Naive B cell (primary cell): ENCODE measurements at regions not wholly inside any gene's neighbourhood (a gene's known extent, or its start where the extent isn't known, plus 50 kb on each side); places are given as distances from the start of the nearest gene placed in this dataset.

Source experiments
- ATAC-seq, 2 donors: fragments of 150-1000 bp; cut with Tn5 transposase; 2 replicates each; pipeline ENCODE4 v1.10.0; 2021; ENCODE audit warnings: low read depth in 2 of 2, mild to moderate bottlenecking in 2 of 2, moderate library complexity in 2 of 2
- DNase-seq: peaks from one replicate; pipeline ENCODE4 v3.0.0; 2022
- H3K27ac Mint-ChIP-seq, 6 donors: one replicate each; pipeline ENCODE4 v1.8.0; 2020 to 2022; ENCODE audit warnings: mild to moderate bottlenecking in 6 of 6, mixed read lengths in 6 of 6, moderate library complexity in 5 of 6, inconsistent platforms in 2 of 6
- H3K27me3 Mint-ChIP-seq, 3 donors: one replicate each; pipeline ENCODE4 v1.8.0; 2021 to 2022; ENCODE audit warnings: mixed read lengths in 3 of 3, mild to moderate bottlenecking in 1 of 3
- H3K36me3 Mint-ChIP-seq, 2 donors: one replicate each; pipeline ENCODE4 v1.8.0; 2020 to 2022; ENCODE audit warnings: mixed read lengths in 2 of 2, inconsistent platforms in 1 of 2, mild to moderate bottlenecking in 1 of 2
- H3K4me1 Mint-ChIP-seq, 3 donors: one replicate each; pipeline ENCODE4 v1.8.0; 2020 to 2022; ENCODE audit warnings: mixed read lengths in 3 of 3, inconsistent platforms in 1 of 3, mild to moderate bottlenecking in 1 of 3, moderate library complexity in 1 of 3
- H3K4me3 Mint-ChIP-seq, 8 donors: one replicate each; pipeline ENCODE4 v1.8.0; 2020 to 2022; ENCODE audit warnings: mild to moderate bottlenecking in 8 of 8, mixed read lengths in 8 of 8, moderate library complexity in 8 of 8, inconsistent platforms in 2 of 8
- H3K9me3 Mint-ChIP-seq, 7 donors: one replicate each; pipeline ENCODE4 v1.8.0; 2020 to 2022; ENCODE audit warnings: mixed read lengths in 7 of 7, mild to moderate bottlenecking in 5 of 7, inconsistent platforms in 2 of 7, moderate library complexity in 1 of 7

DNA sequence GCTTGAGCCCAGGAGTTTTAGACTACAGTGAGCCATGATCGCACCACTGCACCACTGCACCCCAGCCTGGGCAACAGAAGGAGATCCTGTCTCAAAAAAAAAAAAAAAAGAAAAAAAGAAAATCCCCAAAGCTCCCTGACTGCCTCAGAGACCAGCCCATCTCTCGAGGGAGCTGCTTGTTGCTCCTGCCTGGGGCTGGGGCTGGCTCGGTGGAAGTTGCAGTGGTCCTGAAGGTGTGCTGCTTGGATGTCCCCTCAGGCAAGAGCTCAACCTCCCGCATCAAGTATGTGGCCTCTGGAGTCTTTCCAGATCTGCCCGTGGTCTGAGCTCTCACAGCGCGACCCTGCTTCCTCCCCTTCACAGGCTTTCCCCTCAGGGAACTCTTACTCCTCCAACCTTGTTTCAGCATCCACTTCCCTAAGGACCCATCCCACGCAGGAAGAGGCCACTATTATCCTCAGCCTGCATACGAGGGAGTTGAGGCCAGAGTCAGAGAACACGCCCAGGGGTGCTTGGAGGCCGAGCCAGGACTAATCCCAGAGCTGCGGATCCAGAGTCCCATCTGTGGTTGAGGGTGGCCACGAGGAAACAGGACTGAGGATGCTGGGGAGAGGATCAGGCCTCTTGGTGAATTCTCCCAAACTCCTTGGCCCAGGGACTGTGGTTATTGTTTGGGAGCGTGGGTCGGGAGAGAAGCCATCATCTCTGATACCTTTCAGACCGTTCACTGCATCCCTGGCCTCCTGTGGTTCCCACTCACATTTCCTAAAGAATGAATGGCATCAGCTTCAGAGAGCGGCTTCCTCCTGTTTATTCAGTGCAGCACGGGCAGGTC lies 624.6 kb downstream of the AACS start:
- H3K27me3 Mint-ChIP-seq: peaks cover 0 to 13% (median 7%) of the 10 kb centered on the region in 3 donors
- DNase-seq: no peak
- peaks cover 0 to 4% (median 0%) of the 10 kb centered on the region in 7 donors for H3K9me3 Mint-ChIP-seq
- no peak overlapping the region for H3K27ac Mint-ChIP-seq
- H3K4me1 Mint-ChIP-seq: peaks cover 0 to 3% (median 0%) of the 10 kb centered on the region in 3 donors
- no peak for ATAC-seq
- no peaks in the 10 kb centered on the region for H3K36me3 Mint-ChIP-seq
- H3K4me3 Mint-ChIP-seq: no peak overlapping the region

DNA sequence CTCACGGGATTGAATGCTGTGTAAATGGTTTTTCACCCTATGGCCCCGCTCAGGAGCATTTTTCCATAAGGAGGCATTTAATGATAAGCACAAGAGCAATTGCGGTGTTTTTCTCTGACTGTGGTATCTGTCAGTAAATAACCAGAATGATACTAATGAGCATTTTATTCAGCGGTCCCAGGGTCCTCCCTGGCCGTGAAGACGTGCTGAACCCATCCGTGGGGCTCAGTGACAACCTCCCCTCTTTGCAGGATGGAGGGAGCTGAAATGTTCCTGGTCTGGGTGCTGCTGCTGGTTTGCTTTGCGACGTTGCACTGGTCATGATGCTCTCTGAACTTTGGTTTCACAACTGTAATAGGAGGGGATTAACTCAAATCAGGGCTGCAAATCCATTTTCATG lies 625.6 kb downstream of the AACS start:
- Mint-ChIP-seq H3K9me3 (peaks cover 0 to 12% (median 3%) of the 10 kb centered on the region in 7 donors), H3K36me3 (no peaks in the 10 kb centered on the region), H3K27me3 (peaks cover 0 to 8% (median 0%) of the 10 kb centered on the region in 3 donors), H3K4me1 (peaks cover 0 to 3% (median 0%) of the 10 kb centered on the region in 3 donors), H3K27ac (no peak overlapping the region), H3K4me3 (no peak overlapping the region)
- no peak for ATAC-seq
- DNase-seq: no peak

DNA sequence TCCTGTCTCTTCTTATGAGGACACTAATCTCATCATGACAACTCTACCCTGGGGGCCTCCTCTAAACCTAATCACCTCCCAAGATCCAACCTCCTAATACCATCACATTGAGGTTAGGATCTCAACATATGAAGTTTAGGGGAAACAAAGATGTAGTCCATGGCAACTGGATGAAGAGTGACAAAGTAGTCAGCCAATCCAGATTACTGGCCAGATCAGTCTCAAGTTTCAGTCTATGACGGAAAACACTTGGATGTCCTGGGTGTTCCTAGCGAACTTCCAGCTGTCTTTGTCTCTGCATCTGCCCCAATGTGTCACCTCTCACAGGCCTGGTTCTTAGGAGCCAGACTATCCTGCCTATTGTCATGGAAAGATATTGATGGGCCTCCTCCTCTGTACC lies 630.8 kb downstream of the AACS start:
- Mint-ChIP-seq H3K27me3 (no peaks in the 10 kb centered on the region), H3K4me3 (no peak overlapping the region), H3K9me3 (peaks cover 0 to 9% (median 5%) of the 10 kb centered on the region in 7 donors), H3K36me3 (no peaks in the 10 kb centered on the region), H3K4me1 (no peaks in the 10 kb centered on the region), H3K27ac (no peak overlapping the region)
- DNase-seq: no peak
- ATAC-seq: no peak

DNA sequence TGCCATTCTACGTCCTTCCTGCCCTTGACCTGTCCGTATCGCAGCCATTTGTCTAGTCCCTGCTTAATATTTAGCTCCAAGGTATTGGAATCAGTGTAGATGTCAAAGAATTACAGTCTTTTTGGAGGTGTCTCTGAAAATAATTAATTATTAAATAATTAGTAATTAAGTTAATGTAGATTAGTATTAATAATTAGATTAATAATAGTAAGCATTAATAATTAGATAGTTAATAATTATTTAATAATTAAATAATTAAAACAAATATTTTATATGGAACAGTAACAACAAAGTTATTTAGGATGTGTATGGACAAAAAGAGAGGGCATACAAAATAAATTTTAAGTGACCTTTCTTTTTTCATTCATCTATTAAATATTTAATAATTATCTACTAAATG lies 639.6 kb downstream of the AACS start:
- Mint-ChIP-seq H3K4me1 (no peaks in the 10 kb centered on the region), H3K36me3 (peaks cover 0 to 5% of the 10 kb centered on the region in 2 donors), H3K27ac (no peak overlapping the region)

DNA sequence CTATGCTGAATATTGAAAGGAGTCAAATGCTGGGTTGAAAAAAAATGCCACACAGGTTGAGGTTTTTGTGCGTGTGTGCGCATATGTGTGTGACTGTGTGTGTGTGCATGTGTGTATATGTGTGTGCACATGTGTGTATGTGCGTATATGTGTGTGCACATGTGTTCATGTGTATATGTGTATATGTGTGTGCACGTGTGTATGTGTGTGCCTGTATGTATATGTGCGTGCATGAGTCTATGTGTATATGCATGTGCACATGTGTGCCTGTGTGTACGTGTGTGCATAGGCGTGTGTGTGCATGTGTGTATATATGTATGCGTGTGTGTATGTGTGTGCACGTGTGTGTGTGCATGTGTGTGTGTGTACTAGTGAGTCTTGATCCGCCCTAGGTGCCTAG lies 655.7 kb downstream of the AACS start:
- H3K9me3 Mint-ChIP-seq: peaks cover 11 to 34% (median 19%) of the 10 kb centered on the region in 7 donors
- H3K36me3 Mint-ChIP-seq: peaks cover 0 to 9% of the 10 kb centered on the region in 2 donors
- H3K27me3 Mint-ChIP-seq: peaks cover 0 to 3% (median 0%) of the 10 kb centered on the region in 3 donors
- H3K4me3 Mint-ChIP-seq: no peak overlapping the region
- ATAC-seq (no peak), DNase-seq (no peak)
- H3K4me1 Mint-ChIP-seq: no peaks in the 10 kb centered on the region
- H3K27ac Mint-ChIP-seq: no peak overlapping the region

More for the DNA sequence above, 639.6 kb downstream of the AACS start:
- no peaks in the 10 kb centered on the region for H3K27me3 Mint-ChIP-seq
- H3K4me3 Mint-ChIP-seq: no peak overlapping the region
- peaks cover 0 to 19% (median 12%) of the 10 kb centered on the region in 7 donors for H3K9me3 Mint-ChIP-seq
- no peak for ATAC-seq
- DNase-seq: no peak

DNA sequence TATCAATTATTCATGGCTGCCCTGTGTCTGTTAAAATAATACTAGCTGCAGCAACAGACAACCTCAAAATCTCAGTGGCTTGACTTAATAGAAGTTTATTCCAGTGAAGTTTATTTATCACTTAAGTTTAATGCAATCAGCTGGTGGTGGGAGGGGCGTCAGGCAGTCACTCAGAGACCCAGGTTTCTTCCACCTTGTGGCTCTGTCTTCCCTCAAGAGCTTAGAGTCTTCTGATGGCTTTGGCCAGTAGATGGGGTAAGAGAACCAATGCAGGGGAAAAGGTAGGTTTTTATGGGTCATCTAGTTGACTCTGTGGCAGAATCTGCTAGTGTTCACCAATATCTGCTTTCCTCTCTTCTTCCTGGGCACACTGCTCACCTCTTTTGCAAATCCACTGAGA lies 668.9 kb downstream of the AACS start:
- ATAC-seq (no peak), DNase-seq (no peak)
- Mint-ChIP-seq H3K36me3 (peaks cover under 1 to 7% of the 10 kb centered on the region in 2 donors), H3K27ac (no peak overlapping the region), H3K4me1 (no peaks in the 10 kb centered on the region), H3K27me3 (no peaks in the 10 kb centered on the region), H3K9me3 (peaks cover 0 to 24% (median 11%) of the 10 kb centered on the region in 7 donors), H3K4me3 (no peak overlapping the region)

DNA sequence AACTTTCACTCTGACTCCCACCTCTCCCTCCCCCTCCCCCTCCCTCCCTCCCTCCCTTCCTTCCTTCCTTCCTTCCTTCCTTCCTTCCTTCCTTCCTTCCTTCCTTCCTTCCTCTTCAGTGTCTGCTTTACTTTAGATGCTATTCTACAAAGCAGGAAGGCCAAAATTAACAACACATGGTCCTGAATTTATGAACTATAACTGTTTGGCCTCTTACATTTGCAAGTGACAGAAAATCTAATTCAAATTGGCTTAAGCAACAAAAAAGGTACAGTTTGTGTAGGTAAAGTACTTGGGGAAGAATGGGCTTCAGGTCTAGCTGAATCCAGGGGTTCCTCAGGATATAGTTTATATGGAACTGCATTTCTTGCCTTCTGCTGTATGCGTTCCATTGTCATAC lies 673.0 kb downstream of the AACS start:
- no peaks in the 10 kb centered on the region for H3K27me3 Mint-ChIP-seq
- H3K4me1 Mint-ChIP-seq: no peaks in the 10 kb centered on the region
- H3K4me3 Mint-ChIP-seq: no peak overlapping the region
- no peak for ATAC-seq
- no peak overlapping the region for H3K27ac Mint-ChIP-seq
- no peak for DNase-seq
- peaks cover 0 to 7% of the 10 kb centered on the region in 2 donors for H3K36me3 Mint-ChIP-seq
- H3K9me3 Mint-ChIP-seq: peaks cover 7 to 36% (median 9%) of the 10 kb centered on the region in 7 donors

DNA sequence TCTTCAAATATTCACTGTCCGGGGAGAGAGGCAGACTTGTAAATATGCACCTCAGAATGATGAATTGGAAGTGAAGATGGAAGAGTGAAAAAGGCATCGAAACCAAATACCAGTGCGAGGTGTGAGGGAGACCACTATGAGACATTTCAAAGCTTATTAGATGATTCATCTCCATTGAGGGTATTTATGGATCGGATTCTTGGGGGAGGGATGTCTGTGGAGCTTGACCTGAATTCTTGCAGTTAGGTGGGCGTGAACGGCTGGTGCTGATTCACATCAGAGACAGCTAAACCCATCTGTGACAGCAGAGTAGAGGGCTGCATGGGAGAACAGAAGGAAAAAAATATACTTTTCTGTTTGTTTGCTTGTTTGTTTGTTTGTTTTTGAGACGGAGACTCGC lies 677.2 kb downstream of the AACS start:
- H3K27ac Mint-ChIP-seq: no peak overlapping the region
- H3K4me1 Mint-ChIP-seq: no peaks in the 10 kb centered on the region
- DNase-seq (no peak), ATAC-seq (no peak)
- H3K9me3 Mint-ChIP-seq: peaks cover under 1 to 12% (median 3%) of the 10 kb centered on the region in 7 donors
- H3K27me3 Mint-ChIP-seq: no peaks in the 10 kb centered on the region
- no peak overlapping the region for H3K4me3 Mint-ChIP-seq
- H3K36me3 Mint-ChIP-seq: no peaks in the 10 kb centered on the region

DNA sequence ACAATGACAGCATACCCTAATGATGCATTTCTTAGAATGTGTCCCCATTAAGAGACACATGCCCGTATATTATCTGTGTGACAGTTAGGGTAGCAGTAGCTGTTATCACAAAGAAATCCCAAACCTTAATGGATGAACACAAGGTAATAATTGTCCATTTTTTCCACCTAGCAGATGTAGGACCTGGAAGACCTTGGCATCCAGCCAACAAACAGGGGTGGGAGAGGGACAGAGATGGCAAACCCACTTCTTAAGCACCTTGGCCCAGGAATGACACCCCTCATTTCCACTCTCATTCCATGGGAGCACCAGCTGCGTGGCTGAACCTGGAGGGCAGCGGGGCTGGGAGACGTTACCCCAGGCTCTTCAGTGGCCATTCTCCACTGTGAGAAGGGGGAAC lies 679.0 kb downstream of the AACS start:
- Mint-ChIP-seq H3K27ac (peak overlapping the region in 1 of 6 donors; percentile 28), H3K27me3 (no peaks in the 10 kb centered on the region), H3K4me3 (no peak overlapping the region), H3K9me3 (peaks cover 0 to 11% (median 4%) of the 10 kb centered on the region in 7 donors), H3K4me1 (no peaks in the 10 kb centered on the region), H3K36me3 (no peaks in the 10 kb centered on the region)
- DNase-seq: no peak
- no peak for ATAC-seq

DNA sequence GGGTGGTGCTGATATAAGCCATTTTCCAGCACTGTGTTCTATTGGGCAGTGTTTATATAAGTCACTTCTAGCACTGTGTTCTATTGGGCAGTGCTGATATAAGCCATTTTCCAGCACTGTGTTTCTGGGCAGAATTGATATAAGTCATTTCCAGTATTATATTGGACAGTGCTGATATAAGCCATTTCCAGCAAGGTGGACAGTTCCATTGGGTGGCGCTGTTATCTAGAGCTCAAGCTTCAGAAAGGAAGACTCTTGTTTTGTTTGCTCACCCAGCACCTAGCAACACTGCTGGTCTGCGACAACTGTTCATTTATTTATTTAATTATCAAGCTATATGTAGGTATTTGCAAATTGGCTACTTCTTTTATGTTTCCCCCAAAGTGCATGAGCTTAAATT lies 690.3 kb downstream of the AACS start:
- no peaks in the 10 kb centered on the region for H3K4me1 Mint-ChIP-seq
- H3K27ac Mint-ChIP-seq: no peak overlapping the region
- no peaks in the 10 kb centered on the region for H3K36me3 Mint-ChIP-seq
- H3K27me3 Mint-ChIP-seq: peaks cover 0 to 9% (median 0%) of the 10 kb centered on the region in 3 donors
- no peak overlapping the region for H3K4me3 Mint-ChIP-seq
- H3K9me3 Mint-ChIP-seq: peaks cover 0 to 9% (median 2%) of the 10 kb centered on the region in 7 donors
- no peak for ATAC-seq
- DNase-seq: no peak

DNA sequence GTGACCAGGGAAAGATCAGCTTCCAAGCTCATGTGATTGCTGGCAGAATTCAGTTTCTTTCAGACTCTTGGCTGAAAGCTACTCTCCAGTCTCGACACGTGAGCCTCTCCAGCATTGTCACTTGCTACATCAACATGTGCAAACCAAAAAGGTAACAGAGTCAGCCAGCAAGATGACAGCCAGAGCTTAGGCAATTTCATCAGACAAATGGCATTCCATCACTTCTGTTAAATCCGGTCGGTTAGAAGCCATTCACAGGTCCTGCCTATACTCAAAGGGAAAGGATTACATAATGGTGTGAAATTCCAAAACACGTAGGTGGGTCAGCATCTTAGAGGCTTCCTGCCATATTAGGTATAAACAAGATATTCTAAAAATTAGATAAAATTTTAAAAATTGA lies 700.9 kb downstream of the AACS start:
- Mint-ChIP-seq H3K4me1 (no peaks in the 10 kb centered on the region), H3K36me3 (no peaks in the 10 kb centered on the region), H3K4me3 (no peak overlapping the region), H3K9me3 (peaks cover 0 to 2% (median 0%) of the 10 kb centered on the region in 7 donors), H3K27me3 (no peaks in the 10 kb centered on the region), H3K27ac (no peak overlapping the region)
- ATAC-seq: no peak
- DNase-seq: no peak

DNA sequence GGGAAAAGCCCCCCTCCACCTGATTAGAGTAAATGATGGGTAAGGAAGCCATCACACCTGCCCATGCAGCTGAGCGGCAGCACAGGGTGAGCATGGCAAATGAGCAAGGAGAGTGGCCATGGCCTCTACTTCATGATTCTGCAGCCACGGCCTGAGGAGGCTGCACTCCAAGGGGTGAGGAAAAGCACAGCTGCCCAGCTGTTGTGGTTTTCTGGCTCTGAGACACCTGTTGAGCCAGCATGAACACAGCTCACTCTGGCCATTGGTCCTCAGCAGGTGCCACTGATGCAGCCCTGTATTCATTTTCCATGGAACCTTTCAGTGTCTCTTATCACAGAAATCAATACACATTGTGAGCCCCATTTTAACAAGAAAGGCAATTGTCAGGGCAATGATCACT lies 707.2 kb downstream of the AACS start:
- no peaks in the 10 kb centered on the region for H3K27me3 Mint-ChIP-seq
- no peaks in the 10 kb centered on the region for H3K4me1 Mint-ChIP-seq
- peaks cover 0 to 2% (median 0%) of the 10 kb centered on the region in 7 donors for H3K9me3 Mint-ChIP-seq
- no peaks in the 10 kb centered on the region for H3K36me3 Mint-ChIP-seq
- H3K4me3 Mint-ChIP-seq: no peak overlapping the region
- no peak overlapping the region for H3K27ac Mint-ChIP-seq
- ATAC-seq (no peak), DNase-seq (no peak)

DNA sequence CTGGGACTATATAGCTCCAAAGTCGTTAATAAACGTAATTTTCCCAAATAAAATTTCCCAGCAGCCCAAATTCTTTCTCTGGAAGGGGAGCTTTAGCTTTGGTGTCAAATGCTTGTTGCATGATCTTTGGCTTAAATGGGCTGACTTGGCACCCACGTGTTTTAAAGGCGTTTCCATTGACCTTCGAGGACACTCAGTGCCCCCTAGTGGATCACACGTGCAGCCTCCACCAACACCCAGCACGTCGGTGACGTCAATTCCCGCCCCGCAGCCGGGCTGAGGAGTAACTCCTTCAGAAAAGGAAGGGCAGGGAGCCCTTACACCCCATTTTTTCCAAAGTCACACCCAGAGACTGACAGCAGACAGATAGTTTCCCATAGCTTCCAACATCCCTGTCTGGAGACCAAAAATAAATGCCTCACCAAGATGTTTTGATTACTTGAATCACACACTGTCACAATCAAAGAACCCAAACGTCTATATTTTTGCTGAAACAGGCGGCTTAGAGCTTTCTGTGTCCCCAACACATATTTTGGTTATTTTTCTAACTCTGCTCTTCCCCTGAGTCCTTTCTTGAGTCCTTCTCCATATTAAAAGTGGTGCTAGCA lies 707.9 kb downstream of the AACS start:
- Mint-ChIP-seq H3K36me3 (no peaks in the 10 kb centered on the region), H3K27ac (no peak overlapping the region), H3K27me3 (no peaks in the 10 kb centered on the region), H3K4me3 (no peak overlapping the region), H3K9me3 (peaks cover 0 to 2% (median 0%) of the 10 kb centered on the region in 7 donors), H3K4me1 (no peaks in the 10 kb centered on the region)
- ATAC-seq (no peak), DNase-seq (no peak)

DNA sequence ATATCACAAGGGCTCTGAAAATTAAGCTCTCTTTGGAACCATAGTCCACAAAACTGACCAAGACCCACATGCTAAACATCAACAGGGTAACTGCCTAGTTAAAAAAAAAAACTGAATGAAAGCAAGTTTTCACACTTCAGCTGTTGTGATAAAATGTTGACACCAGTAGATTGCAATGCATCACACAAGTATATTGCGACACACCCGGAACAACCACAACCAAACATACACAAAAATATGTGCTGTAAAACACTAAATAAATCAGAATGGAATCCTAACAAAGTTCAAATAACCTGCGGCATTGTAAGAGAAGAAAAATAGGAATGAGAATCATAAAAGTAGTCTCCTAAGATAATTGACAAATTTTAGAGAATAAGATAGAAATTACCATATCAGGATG lies 710.3 kb downstream of the AACS start:
- no peak for DNase-seq
- Mint-ChIP-seq H3K36me3 (no peaks in the 10 kb centered on the region), H3K4me1 (no peaks in the 10 kb centered on the region), H3K4me3 (no peak overlapping the region), H3K9me3 (no peaks in the 10 kb centered on the region), H3K27ac (no peak overlapping the region), H3K27me3 (no peaks in the 10 kb centered on the region)
- ATAC-seq: no peak
